H1 (cell line): ENCODE measurements at regions not wholly inside any gene's neighbourhood (a gene's known extent, or its start where the extent isn't known, plus 50 kb on each side); places are given as distances from the start of the nearest gene placed in this dataset.

Experiments used
- CTCF ChIA-PET: fragments of 300-600 bp; sonication (Branson Sonifier 250); formaldehyde crosslinking; loops from one replicate; lab custom pipeline; 2021; ENCODE audit not compliant: partially characterized antibody; lab: Charles Lee
- POLR2A ChIA-PET: fragments of 300-600 bp; sonication (Branson Sonifier 250); formaldehyde crosslinking; loops from one replicate; lab custom pipeline; 2021; ENCODE audit warnings: inconsistent platforms; ENCODE audit not compliant: partially characterized antibody; lab: Charles Lee
- DNase-seq, 2 experiments: peaks; one replicate each; pipeline versions ENCODE4 v3.0.0 to v3.0.0-alpha.2; 2010 to 2022; ENCODE audit warnings: low spot score in 2 of 2, low read depth in 1 of 2, mixed read lengths in 1 of 2
- FAIRE-seq: peaks from 2 replicates; lab custom pipeline; 2011; peaks lifted over from hg19 to GRCh38; lab: Jason Lieb, UNC
- H2AFZ ChIP-seq: 2 replicates; pipeline ENCODE4 v1.8.1; 2012; ENCODE audit warnings: low read length, inconsistent platforms
- H2AK5ac ChIP-seq: 2 replicates; pipeline ENCODE4 v1.6.1; 2013; ENCODE audit warnings: low read depth, low read length
- H2BK120ac ChIP-seq: replicated peaks from 2 replicates; pipeline ENCODE3; 2013; ENCODE audit warnings: low read depth, low read length, inconsistent platforms
- H2BK12ac ChIP-seq: 2 replicates; pipeline ENCODE4 v1.6.1; 2013; ENCODE audit warnings: low read depth, low read length
- H2BK15ac ChIP-seq: 2 replicates; pipeline ENCODE4 v1.6.1; 2013; ENCODE audit warnings: low read length
- H2BK20ac ChIP-seq: 2 replicates; pipeline ENCODE4 v1.6.1; 2013; ENCODE audit warnings: low read length
- H2BK5ac ChIP-seq: 2 replicates; pipeline ENCODE4 v1.6.1; 2013; ENCODE audit warnings: low read depth, low read length
- H3K14ac ChIP-seq: 2 replicates; pipeline ENCODE4 v1.6.1; 2013; ENCODE audit warnings: inconsistent platforms; ENCODE audit not compliant: insufficient read length
- H3K18ac ChIP-seq: 2 replicates; pipeline ENCODE4 v1.6.1; 2013; ENCODE audit warnings: low read length; ENCODE audit errors: extremely low read depth
- H3K23ac ChIP-seq: 2 replicates; pipeline ENCODE4 v1.6.1; 2013; ENCODE audit warnings: inconsistent platforms; ENCODE audit not compliant: insufficient read length
- H3K23me2 ChIP-seq: 2 replicates; pipeline ENCODE4 v1.6.1; 2013; ENCODE audit warnings: low read depth, low read length
- H3K27ac ChIP-seq: 2 replicates; pipeline ENCODE4 v1.6.1; 2011; ENCODE audit warnings: low read depth, low read length, inconsistent platforms
- H3K27me3 ChIP-seq, 4 experiments: replicated peaks in 1 of 4; 1 replicate in 1 of 4; 2 replicates in 3 of 4; pipeline versions ENCODE4 v1.6.1 to v1.8.1; 2011 to 2013; ENCODE audit warnings: low read length in 3 of 4, mild to moderate bottlenecking in 3 of 4, inconsistent platforms in 2 of 4, mixed read lengths in 2 of 4, moderate library complexity in 1 of 4; ENCODE audit not compliant: control insufficient read depth in 3 of 4, insufficient read depth in 3 of 4; ENCODE audit errors: extremely low read depth in 1 of 4
- H3K36me3 ChIP-seq, 4 experiments: 2 replicates each; pipeline versions ENCODE4 v1.6.1 to v1.8.1; 2011 to 2013; ENCODE audit warnings: mild to moderate bottlenecking in 4 of 4, low read length in 3 of 4, moderate library complexity in 2 of 4, control low read depth in 1 of 4, inconsistent platforms in 1 of 4; ENCODE audit not compliant: insufficient read depth in 4 of 4, control insufficient read depth in 2 of 4
- H3K4ac ChIP-seq: replicated peaks from 2 replicates; pipeline ENCODE3; 2013; ENCODE audit warnings: low read length, low read depth, mixed read lengths, inconsistent platforms; ENCODE audit not compliant: insufficient read length
- H3K4me1 ChIP-seq, 4 experiments: replicated peaks in 1 of 4; 1 replicate in 1 of 4; 2 replicates in 3 of 4; pipeline versions ENCODE4 v1.6.1 to v1.8.1; 2011 to 2013; ENCODE audit warnings: low read length in 3 of 4, inconsistent platforms in 2 of 4, mixed read lengths in 1 of 4; ENCODE audit not compliant: insufficient read depth in 4 of 4, control insufficient read depth in 3 of 4
- H3K4me2 ChIP-seq, 2 experiments: 2 replicates each; pipeline versions ENCODE4 v1.6.1 to v1.8.1; 2011 to 2013; ENCODE audit warnings: low read depth in 2 of 2, low read length in 2 of 2, control low read depth in 1 of 2, inconsistent platforms in 1 of 2, mild to moderate bottlenecking in 1 of 2; ENCODE audit not compliant: insufficient read depth in 1 of 2
- H3K4me3 ChIP-seq, 4 experiments: fragments of 200-600, 300-600 bp in 1 of 4; sonication (generic), shearing (Covaris generic), sonication (Bioruptor Twin) in 1 of 4; 2 replicates each; pipeline versions ENCODE4 v1.5.1 to v1.8.1; 2011 to 2016; ENCODE audit warnings: low read length in 4 of 4, low read depth in 3 of 4, control low read depth in 2 of 4, inconsistent platforms in 2 of 4, mild to moderate bottlenecking in 2 of 4, mixed read lengths in 1 of 4, moderate library complexity in 1 of 4; ENCODE audit not compliant: insufficient read depth in 2 of 4; ENCODE audit errors: extremely low read depth in 1 of 4
- H3K56ac ChIP-seq: replicated peaks from 2 replicates; pipeline ENCODE3; 2013; ENCODE audit warnings: low read depth, mild to moderate bottlenecking, mixed read lengths, low read length, inconsistent platforms; ENCODE audit not compliant: insufficient read length
- H3K79me1 ChIP-seq: 2 replicates; pipeline ENCODE4 v1.6.1; 2013; ENCODE audit warnings: low read depth, low read length, control low read depth
- H3K79me2 ChIP-seq, 2 experiments: 2 replicates each; pipeline versions ENCODE4 v1.6.1 to v1.8.1; 2012 to 2013; ENCODE audit warnings: low read length in 2 of 2, mild to moderate bottlenecking in 2 of 2, inconsistent platforms in 1 of 2; ENCODE audit not compliant: insufficient read depth in 2 of 2, control insufficient read depth in 1 of 2
- H3K9ac ChIP-seq, 4 experiments: replicated peaks in 1 of 4; 1 replicate in 1 of 4; 2 replicates in 3 of 4; pipeline versions ENCODE4 v1.6.1 to v1.8.1; 2011 to 2013; ENCODE audit warnings: low read depth in 3 of 4, low read length in 3 of 4, control low read depth in 2 of 4, mild to moderate bottlenecking in 2 of 4, moderate library complexity in 2 of 4, inconsistent platforms in 1 of 4; ENCODE audit errors: extremely low read depth in 1 of 4
- H3K9me3 ChIP-seq, 2 experiments: 2 replicates each; pipeline versions ENCODE4 v1.6.1 to v1.8.1; 2012 to 2013; ENCODE audit warnings: mild to moderate bottlenecking in 2 of 2, moderate library complexity in 2 of 2, control low read depth in 1 of 2, inconsistent platforms in 1 of 2, low read depth in 1 of 2, low read length in 1 of 2, mixed read lengths in 1 of 2; ENCODE audit not compliant: insufficient read depth in 2 of 2
- H4K20me1 ChIP-seq, 2 experiments: replicated peaks in 1 of 2; 2 replicates each; pipeline versions ENCODE3 to v1.8.1; 2011 to 2013; ENCODE audit warnings: inconsistent platforms in 2 of 2, low read length in 2 of 2, mild to moderate bottlenecking in 1 of 2; ENCODE audit not compliant: insufficient read depth in 2 of 2, control insufficient read depth in 1 of 2
- H4K5ac ChIP-seq: 2 replicates; pipeline ENCODE4 v1.6.1; 2013; ENCODE audit warnings: low read length, low read depth, mixed read lengths, inconsistent platforms; ENCODE audit not compliant: insufficient read length
- H4K8ac ChIP-seq: 2 replicates; pipeline ENCODE4 v1.8.0; 2013; ENCODE audit warnings: mild to moderate bottlenecking, moderate library complexity, low read length, inconsistent platforms; ENCODE audit not compliant: insufficient read depth; ENCODE audit errors: extremely low read depth
- H4K91ac ChIP-seq: replicated peaks from 2 replicates; pipeline ENCODE3; 2013; ENCODE audit warnings: low read length, mixed read lengths, inconsistent platforms; ENCODE audit not compliant: insufficient read length
- CBX5 ChIP-seq: fragments of 300-800, 300-1000 bp; sonication (generic); IDR thresholded peaks from 2 replicates; pipeline ENCODE4 v1.7.1; 2016; ENCODE audit warnings: antibody characterized with exemption, low read length, low read depth
- SIRT6 ChIP-seq: IDR thresholded peaks from one replicate; pipeline ENCODE4 v1.7.1; 2012; ENCODE audit warnings: low read length, inconsistent platforms
- SP1 ChIP-seq: IDR thresholded peaks from 2 replicates; pipeline ENCODE4 v1.6.1; 2011; ENCODE audit warnings: low read depth, low read length
- SRF ChIP-seq: IDR thresholded peaks from 2 replicates; pipeline ENCODE4 v1.6.1; 2011; ENCODE audit warnings: mild to moderate bottlenecking, low read depth, low read length, moderate library complexity
- WGBS, 2 experiments: shearing (Covaris generic) in 1 of 2; methylation state at CpG; one replicate each; pipeline versions ENCODE4 v1.1.6 to v1.1.7; 2013 to 2015; ENCODE audit warnings: low lambda C conversion rate in 2 of 2, mixed read lengths in 2 of 2, inconsistent platforms in 1 of 2, low coverage in 1 of 2, missing lambda C conversion rate in 1 of 2; ENCODE audit not compliant: insufficient replicate concordance in 2 of 2, insufficient coverage in 1 of 2, insufficient read length in 1 of 2; ENCODE audit errors: extremely low coverage in 1 of 2, missing lambda C conversion rate in 1 of 2; 5-methylcytosine and 5-hydroxymethylcytosine counted together

GRCh38 chr9:95586326-95586725 lies 69.6 kb upstream of the PTCH1 start:
- H3K56ac ChIP-seq = no peak overlapping the region
- no peak overlapping the region for H3K4me2 ChIP-seq
- no peak overlapping the region for H3K23ac ChIP-seq
- DNase-seq = no peak
- no peaks in the 10 kb centered on the region for H3K9me3 ChIP-seq
- H3K4me3 ChIP-seq = no peak overlapping the region
- no peak overlapping the region for H3K27ac ChIP-seq
- no peak overlapping the region for H2BK5ac ChIP-seq
- H2BK12ac ChIP-seq = peak overlapping the region; percentile 60; the same call in 1 of the 2 replicates
- H3K27me3 ChIP-seq = no peaks in the 10 kb centered on the region; a peak in 3 of 7 replicates
- H3K79me1 ChIP-seq = no peaks in the 10 kb centered on the region
- no peaks in the 10 kb centered on the region for H4K20me1 ChIP-seq
- H2BK20ac ChIP-seq = 0 out of 2 replicates have a peak overlapping the region, but pooled peaks have one; percentile 77
- H3K23me2 ChIP-seq = no peaks in the 10 kb centered on the region
- peaks cover 2 to 16% (median 15%) of the 10 kb centered on the region in 4 experiments for H3K4me1 ChIP-seq
- WGBS, 2 experiments = 89% methylated on average over 8 of the region's 8 CpGs; no CpG with 5 or more reads in 1 of the 2 experiments
- H3K36me3 ChIP-seq = no peaks in the 10 kb centered on the region
- H2BK120ac ChIP-seq = no peak overlapping the region
- H3K4ac ChIP-seq = no peak overlapping the region
- no peak overlapping the region for H4K91ac ChIP-seq
- no peak overlapping the region for H3K18ac ChIP-seq
- H2BK15ac ChIP-seq = 0 out of 2 replicates have a peak overlapping the region, but pooled peaks have one; percentile 20
- H2AK5ac ChIP-seq = no peak overlapping the region
- H2AFZ ChIP-seq = no peak overlapping the region
- no peak for FAIRE-seq
- H3K79me2 ChIP-seq = no peaks in the 10 kb centered on the region
- H4K5ac ChIP-seq = no peak overlapping the region
- ChIA-PET CTCF (interaction anchor here (0.6 to 0.8 kb wide), 2 partner anchors 26 to 179 kb away, joined by 3 read pairs; no protein-coding TSS in a partner anchor), POLR2A (interaction anchor here (0.5 to 1.0 kb wide), 2 partner anchors 19 to 254 kb away, joined by 3 read pairs; no protein-coding TSS in a partner anchor)
- no peak overlapping the region for H3K9ac ChIP-seq
- TF ChIP-seq SRF (no peak), SIRT6 (no peak), SP1 (no peak), CBX5 (no peak)
- no peak overlapping the region for H3K14ac ChIP-seq
- H4K8ac ChIP-seq = no peak overlapping the region
